ENCODE measurements at regions not wholly inside any gene's neighbourhood (a gene's known extent, or its start where the extent isn't known, plus 50 kb on each side); places are given as distances from the start of the nearest gene placed in this dataset.
A peak's percentile ranks its signal among the peaks of the same experiment; 100 is the strongest.
"Not testable (repeated sequence)": the region's sequence is repeated elsewhere in the genome, so short reads cannot be mapped to it uniquely, and the experiment has no call there.

- H3K9me3 ChIP-seq: no peaks in the 10 kb centered on the region
- H3K36me3 ChIP-seq: no peaks in the 10 kb centered on the region
- no peaks in the 10 kb centered on the region for H3K27me3 ChIP-seq
- no peak for DNase-seq
- no peak overlapping the region for H3K27ac ChIP-seq
- H3K4me3 ChIP-seq: no peak overlapping the region
- H3K4me1 ChIP-seq: no peaks in the 10 kb centered on the region
- intact Hi-C loops (cut with DNase I): no loop called here
- WGBS, 2 donors: 87 to 88% methylated on average over 2 of the region's 2 CpGs
- TF ChIP-seq POLR2A (IDR thresholded peaks at IDR 0.05): no peak
- TF ChIP-seq EP300 (IDR thresholded peaks at IDR 0.05): no peak
- TF ChIP-seq, protein P1, sequence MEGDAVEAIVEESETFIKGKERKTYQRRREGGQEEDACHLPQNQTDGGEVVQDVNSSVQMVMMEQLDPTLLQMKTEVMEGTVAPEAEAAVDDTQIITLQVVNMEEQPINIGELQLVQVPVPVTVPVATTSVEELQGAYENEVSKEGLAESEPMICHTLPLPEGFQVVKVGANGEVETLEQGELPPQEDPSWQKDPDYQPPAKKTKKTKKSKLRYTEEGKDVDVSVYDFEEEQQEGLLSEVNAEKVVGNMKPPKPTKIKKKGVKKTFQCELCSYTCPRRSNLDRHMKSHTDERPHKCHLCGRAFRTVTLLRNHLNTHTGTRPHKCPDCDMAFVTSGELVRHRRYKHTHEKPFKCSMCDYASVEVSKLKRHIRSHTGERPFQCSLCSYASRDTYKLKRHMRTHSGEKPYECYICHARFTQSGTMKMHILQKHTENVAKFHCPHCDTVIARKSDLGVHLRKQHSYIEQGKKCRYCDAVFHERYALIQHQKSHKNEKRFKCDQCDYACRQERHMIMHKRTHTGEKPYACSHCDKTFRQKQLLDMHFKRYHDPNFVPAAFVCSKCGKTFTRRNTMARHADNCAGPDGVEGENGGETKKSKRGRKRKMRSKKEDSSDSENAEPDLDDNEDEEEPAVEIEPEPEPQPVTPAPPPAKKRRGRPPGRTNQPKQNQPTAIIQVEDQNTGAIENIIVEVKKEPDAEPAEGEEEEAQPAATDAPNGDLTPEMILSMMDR (IDR thresholded peaks at IDR 0.05): no peak
- TF ChIP-seq POLR2AphosphoS5 (IDR thresholded peaks at IDR 0.05): no peak
Observed at GRCh38 chr4:115515366-115515765, 401.9 kb upstream of the NDST4 start.

GRCh38 chr4:115514675-115515074, 401.3 kb upstream of the NDST4 start:
- DNase-seq: no peak
- TF ChIP-seq EP300 (IDR thresholded peaks at IDR 0.05) (no peak), POLR2AphosphoS5 (IDR thresholded peaks at IDR 0.05) (peak in 1 of 4 donors; percentile 43)
- H3K4me1 ChIP-seq: no peaks in the 10 kb centered on the region
- no peaks in the 10 kb centered on the region for H3K27me3 ChIP-seq
- no peaks in the 10 kb centered on the region for H3K36me3 ChIP-seq
- H3K27ac ChIP-seq: no peak overlapping the region
- H3K9me3 ChIP-seq: no peaks in the 10 kb centered on the region
- intact Hi-C loops (cut with DNase I): no loop called here
- 80 to 89% methylated on average over 1 of the region's 1 CpG for WGBS, 2 donors
- H3K4me3 ChIP-seq: no peak overlapping the region

DNA sequence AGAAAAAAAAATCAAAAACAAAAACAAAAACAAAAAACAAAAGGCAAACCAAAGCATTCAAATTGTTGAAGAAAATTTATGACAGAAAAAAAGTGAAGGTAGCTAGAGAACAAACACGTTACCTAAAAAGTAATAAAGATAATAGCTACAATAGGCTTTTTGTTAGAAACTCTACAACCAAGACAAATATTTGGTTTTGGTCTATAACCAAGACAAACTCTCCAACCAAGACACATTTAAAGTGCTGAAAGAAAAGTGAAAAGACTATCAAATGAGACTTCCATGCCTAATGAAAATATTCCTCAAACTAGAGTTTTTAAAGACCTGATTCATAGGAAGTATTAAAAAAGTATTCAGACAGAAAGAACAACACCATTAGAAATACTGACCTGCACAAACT, 391.9 kb upstream of the NDST4 start:
- Histone ChIP-seq H3K27me3 (no peaks in the 10 kb centered on the region), H3K27ac (no peak overlapping the region), H3K4me3 (no peak overlapping the region), H3K36me3 (no peaks in the 10 kb centered on the region), H3K9me3 (no peaks in the 10 kb centered on the region), H3K4me1 (no peaks in the 10 kb centered on the region)
- 6 to 54% methylated on average over 1 of the region's 1 CpG for WGBS, 2 donors
- TF ChIP-seq EP300 (IDR thresholded peaks at IDR 0.05): no peak
- TF ChIP-seq, protein P1 (IDR thresholded peaks at IDR 0.05): no peak
- no peak for TF ChIP-seq POLR2A (IDR thresholded peaks at IDR 0.05)
- no peak for TF ChIP-seq POLR2AphosphoS5 (IDR thresholded peaks at IDR 0.05)
- intact Hi-C loops (cut with DNase I): no loop called here
- DNase-seq: no peak

GRCh38 chr4:115501656-115502055, 388.2 kb upstream of the NDST4 start:
- Histone ChIP-seq H3K4me3 (no peak overlapping the region), H3K4me1 (no peaks in the 10 kb centered on the region), H3K27me3 (no peaks in the 10 kb centered on the region), H3K9me3 (no peaks in the 10 kb centered on the region), H3K36me3 (no peaks in the 10 kb centered on the region), H3K27ac (no peak overlapping the region)
- no peak for DNase-seq
- 58 to 78% methylated on average over 2 of the region's 2 CpGs for WGBS, 2 donors
- intact Hi-C loops (cut with DNase I): no loop called here
- no peak for TF ChIP-seq POLR2AphosphoS5 (IDR thresholded peaks at IDR 0.05)
- no peak for TF ChIP-seq POLR2A (IDR thresholded peaks at IDR 0.05)
- TF ChIP-seq, protein P1 (IDR thresholded peaks at IDR 0.05): no peak
- no peak for TF ChIP-seq EP300 (IDR thresholded peaks at IDR 0.05)

GRCh38 chr4:115493770-115494169, 380.4 kb upstream of the NDST4 start:
- H3K4me1 ChIP-seq; H3K27ac ChIP-seq; H3K27me3 ChIP-seq; DNase-seq; H3K36me3 ChIP-seq; intact Hi-C loops (cut with DNase I); H3K4me3 ChIP-seq; H3K9me3 ChIP-seq: not testable (repeated sequence)
- 95 to 96% methylated on average over 10 of the region's 10 CpGs for WGBS, 2 donors

DNA sequence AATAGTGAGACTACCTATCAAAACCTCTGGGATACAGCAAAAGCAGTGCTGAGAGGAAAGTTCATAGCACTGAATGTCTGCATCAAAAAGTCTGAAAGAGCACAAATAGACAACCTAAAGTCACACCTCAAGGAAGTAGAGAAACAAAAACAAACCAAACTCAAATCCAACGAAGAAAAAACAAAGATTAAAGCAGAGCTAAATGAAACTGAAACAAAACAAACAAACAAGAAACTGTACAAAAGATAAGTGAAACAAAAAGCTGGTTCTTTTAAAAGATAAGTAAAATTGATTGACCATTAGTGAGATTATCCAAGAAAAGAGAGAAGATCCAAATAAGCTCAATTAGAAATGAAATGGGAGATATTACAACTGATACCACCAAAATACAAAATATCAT, 378.3 kb upstream of the NDST4 start:
- intact Hi-C loops (cut with DNase I): no loop called here
- WGBS, 2 donors: 10 to 57% methylated on average over 1 of the region's 1 CpG
- no peaks in the 10 kb centered on the region for H3K4me1 ChIP-seq
- DNase-seq: no peak
- no peaks in the 10 kb centered on the region for H3K36me3 ChIP-seq
- no peak overlapping the region for H3K4me3 ChIP-seq
- no peaks in the 10 kb centered on the region for H3K27me3 ChIP-seq
- no peak overlapping the region for H3K27ac ChIP-seq
- H3K9me3 ChIP-seq: no peaks in the 10 kb centered on the region
- TF ChIP-seq POLR2AphosphoS5 (IDR thresholded peaks at IDR 0.05) (no peak), POLR2A (IDR thresholded peaks at IDR 0.05) (no peak), EP300 (IDR thresholded peaks at IDR 0.05) (no peak)
- TF ChIP-seq, protein P1 (IDR thresholded peaks at IDR 0.05): no peak

All from sigmoid colon (tissue), 6 donors.